HuH-7 (cell line): ENCODE measurements at regions not wholly inside any gene's neighbourhood (a gene's known extent, or its start where the extent isn't known, plus 50 kb on each side); places are given as distances from the start of the nearest gene placed in this dataset.
"Not testable (repeated sequence)": the region's sequence is repeated elsewhere in the genome, so short reads cannot be mapped to it uniquely, and the experiment has no call there.

ENCODE experiments used
- DNase-seq: peaks from one replicate; pipeline ENCODE4 v3.0.0; 2011; ENCODE audit warnings: low spot score

GRCh38 chr16:88321635-88322499 is 60.9 kb upstream of the ZNF469 start:
- DNase-seq, result no peak

GRCh38 chr16:88322500-88322970 is 60.2 kb upstream of the ZNF469 start:
- DNase-seq, result no peak

- DNase-seq, result no peak
These were observed 59.7 kb upstream of the ZNF469 start for GRCh38 chr16:88323041-88323440.

GRCh38 chr16:88323546-88324330 is 59.0 kb upstream of the ZNF469 start:
- DNase-seq, result no peak

- DNase-seq, result no peak
These were observed 57.5 kb upstream of the ZNF469 start for GRCh38 chr16:88325087-88325750.

- DNase-seq, result no peak
These were observed 56.8 kb upstream of the ZNF469 start for GRCh38 chr16:88325976-88326375.

- no peak for DNase-seq
These were observed 55.9 kb upstream of the ZNF469 start for GRCh38 chr16:88326611-88327485.

- no peak for DNase-seq
These were observed 55.0 kb upstream of the ZNF469 start for GRCh38 chr16:88327561-88328312.

GRCh38 chr16:88328313-88328980 is 54.3 kb upstream of the ZNF469 start:
- DNase-seq, result no peak

GRCh38 chr16:88329726-88330700 is 52.7 kb upstream of the ZNF469 start:
- DNase-seq, result no peak

- no peak for DNase-seq
These were observed 51.5 kb upstream of the ZNF469 start for GRCh38 chr16:88330971-88331890.

- no peak for DNase-seq
These were observed 50.5 kb upstream of the ZNF469 start for GRCh38 chr16:88331989-88332920.

- DNase-seq, result not testable (repeated sequence)
These were observed 49.6 kb upstream of the ZNF469 start for GRCh38 chr16:88332921-88333825.
